Neural progenitor cell (in vitro differentiated cells): ENCODE measurements at regions not wholly inside any gene's neighbourhood (a gene's known extent, or its start where the extent isn't known, plus 50 kb on each side); places are given as distances from the start of the nearest gene placed in this dataset.

Experiments
- DNase-seq: peaks from one replicate; pipeline ENCODE4 v3.0.0-alpha.2; 2016; ENCODE audit warnings: low spot score
- H2AFZ ChIP-seq: fragments of 200-600 bp; sonication (generic); replicated peaks from 2 replicates; pipeline ENCODE4 v1.6.1; 2016; ENCODE audit warnings: antibody characterized with exemption
- H3F3A ChIP-seq: fragments of 200-600 bp; sonication (generic); 2 replicates; pipeline ENCODE4 v1.6.1; 2016; ENCODE audit warnings: antibody characterized with exemption, low read depth
- H3K27ac ChIP-seq: fragments of 200-600 bp; sonication (generic); 2 replicates; pipeline ENCODE4 v1.5.1; 2016; ENCODE audit warnings: mild to moderate bottlenecking
- H3K27me3 ChIP-seq: fragments of 200-600 bp; sonication (generic); 2 replicates; pipeline ENCODE4 v1.6.1; 2016; ENCODE audit warnings: mild to moderate bottlenecking, moderate library complexity
- H3K36me3 ChIP-seq: fragments of 200-600 bp; sonication (generic); 2 replicates; pipeline ENCODE4 v1.5.1; 2016
- H3K4me1 ChIP-seq: fragments of 200-600 bp; sonication (generic); 2 replicates; pipeline ENCODE4 v1.6.1; 2016; ENCODE audit warnings: mixed run types
- H3K4me2 ChIP-seq: fragments of 200-600 bp; sonication (generic); 2 replicates; pipeline ENCODE4 v1.6.1; 2016
- H3K4me3 ChIP-seq: fragments of 200-600 bp; sonication (generic); 2 replicates; pipeline ENCODE4 v1.5.1; 2016
- H3K79me2 ChIP-seq: fragments of 200-600 bp; sonication (generic); 2 replicates; pipeline ENCODE4 v1.6.1; 2016; ENCODE audit warnings: low read depth
- H3K9ac ChIP-seq: fragments of 200-600 bp; sonication (generic); 2 replicates; pipeline ENCODE4 v1.6.1; 2016
- H3K9me3 ChIP-seq: fragments of 200-600 bp; sonication (generic); 2 replicates; pipeline ENCODE4 v1.5.1; 2016; ENCODE audit warnings: low read depth
- H4K20me1 ChIP-seq: fragments of 200-600 bp; sonication (generic); 2 replicates; pipeline ENCODE4 v1.6.1; 2016; ENCODE audit warnings: low read depth
- H3K27ac Mint-ChIP-seq: 3 replicates; pipeline ENCODE4 v1.8.0; 2021; ENCODE audit warnings: mixed read lengths
- H3K27me3 Mint-ChIP-seq: 2 replicates; pipeline ENCODE4 v1.8.0; 2022; ENCODE audit warnings: low read depth, mild to moderate bottlenecking, inconsistent platforms, moderate library complexity, mixed read lengths; ENCODE audit not compliant: insufficient read depth
- H3K36me3 Mint-ChIP-seq: 3 replicates; pipeline ENCODE4 v1.8.0; 2021; ENCODE audit warnings: mixed read lengths
- H3K4me1 Mint-ChIP-seq: 3 replicates; pipeline ENCODE4 v1.8.0; 2021; ENCODE audit warnings: mixed read lengths
- H3K4me3 Mint-ChIP-seq: 3 replicates; pipeline ENCODE4 v1.8.0; 2021; ENCODE audit warnings: mild to moderate bottlenecking, moderate library complexity, mixed read lengths
- H3K9me3 Mint-ChIP-seq: 3 replicates; pipeline ENCODE4 v1.8.0; 2020; ENCODE audit warnings: mixed read lengths
- EZH2 ChIP-seq: fragments of 200-600 bp; sonication (generic); IDR thresholded peaks from 2 replicates; pipeline ENCODE4 v1.6.1; 2017; ENCODE audit warnings: antibody characterized with exemption, mild to moderate bottlenecking, moderate library complexity
- EZH2phosphoT487 ChIP-seq: fragments of 200-600 bp; sonication (generic); IDR thresholded peaks from 2 replicates; pipeline ENCODE4 v1.6.1; 2017; ENCODE audit warnings: antibody characterized with exemption
- TF ChIP-seq, protein P1 (sequence below): fragments of 200-600 bp; sonication (generic); IDR thresholded peaks from 2 replicates; pipeline ENCODE4 v1.5.1; 2017; ENCODE audit warnings: antibody characterized with exemption, mild to moderate bottlenecking

DNA sequence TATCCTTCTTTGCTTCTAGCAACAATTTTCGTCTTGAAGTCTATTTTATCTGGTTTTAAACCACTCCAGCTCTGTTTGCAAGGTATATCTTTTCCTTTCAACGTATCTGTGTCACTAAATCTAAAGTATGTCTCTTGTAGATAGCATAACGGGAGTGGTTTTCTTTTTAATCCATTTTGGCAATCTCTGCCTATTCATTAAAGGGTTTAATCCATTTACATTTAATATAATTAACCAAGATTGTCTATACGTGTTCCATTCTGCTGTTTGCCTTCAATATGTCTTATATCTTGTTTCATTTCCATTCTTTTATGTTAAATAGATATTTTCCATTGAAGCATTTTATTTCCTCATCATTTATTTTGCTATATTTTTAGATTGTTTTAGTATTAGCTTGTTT lies 587.9 kb downstream of the C6orf118 start:
- Mint-ChIP-seq H3K4me3 (no peak overlapping the region), H3K27ac (no peak overlapping the region), H3K36me3 (no peaks in the 10 kb centered on the region), H3K4me1 (no peaks in the 10 kb centered on the region), H3K9me3 (peaks cover 20% of the 10 kb centered on the region), H3K27me3 (no peaks in the 10 kb centered on the region)
- Histone ChIP-seq H2AFZ (no peak overlapping the region), H3K4me2 (no peak overlapping the region), H3K9me3 (peaks cover 15% of the 10 kb centered on the region), H3K27ac (no peak overlapping the region), H3K4me1 (no peaks in the 10 kb centered on the region), H3K27me3 (no peaks in the 10 kb centered on the region), H3K36me3 (no peaks in the 10 kb centered on the region), H4K20me1 (no peaks in the 10 kb centered on the region), H3K4me3 (no peak overlapping the region), H3K9ac (no peak overlapping the region), H3K79me2 (no peaks in the 10 kb centered on the region), H3F3A (no peaks in the 10 kb centered on the region)
- TF ChIP-seq, protein P1, sequence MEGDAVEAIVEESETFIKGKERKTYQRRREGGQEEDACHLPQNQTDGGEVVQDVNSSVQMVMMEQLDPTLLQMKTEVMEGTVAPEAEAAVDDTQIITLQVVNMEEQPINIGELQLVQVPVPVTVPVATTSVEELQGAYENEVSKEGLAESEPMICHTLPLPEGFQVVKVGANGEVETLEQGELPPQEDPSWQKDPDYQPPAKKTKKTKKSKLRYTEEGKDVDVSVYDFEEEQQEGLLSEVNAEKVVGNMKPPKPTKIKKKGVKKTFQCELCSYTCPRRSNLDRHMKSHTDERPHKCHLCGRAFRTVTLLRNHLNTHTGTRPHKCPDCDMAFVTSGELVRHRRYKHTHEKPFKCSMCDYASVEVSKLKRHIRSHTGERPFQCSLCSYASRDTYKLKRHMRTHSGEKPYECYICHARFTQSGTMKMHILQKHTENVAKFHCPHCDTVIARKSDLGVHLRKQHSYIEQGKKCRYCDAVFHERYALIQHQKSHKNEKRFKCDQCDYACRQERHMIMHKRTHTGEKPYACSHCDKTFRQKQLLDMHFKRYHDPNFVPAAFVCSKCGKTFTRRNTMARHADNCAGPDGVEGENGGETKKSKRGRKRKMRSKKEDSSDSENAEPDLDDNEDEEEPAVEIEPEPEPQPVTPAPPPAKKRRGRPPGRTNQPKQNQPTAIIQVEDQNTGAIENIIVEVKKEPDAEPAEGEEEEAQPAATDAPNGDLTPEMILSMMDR = no peak
- TF ChIP-seq EZH2phosphoT487 (no peak), EZH2 (no peak)
- DNase-seq = no peak

DNA sequence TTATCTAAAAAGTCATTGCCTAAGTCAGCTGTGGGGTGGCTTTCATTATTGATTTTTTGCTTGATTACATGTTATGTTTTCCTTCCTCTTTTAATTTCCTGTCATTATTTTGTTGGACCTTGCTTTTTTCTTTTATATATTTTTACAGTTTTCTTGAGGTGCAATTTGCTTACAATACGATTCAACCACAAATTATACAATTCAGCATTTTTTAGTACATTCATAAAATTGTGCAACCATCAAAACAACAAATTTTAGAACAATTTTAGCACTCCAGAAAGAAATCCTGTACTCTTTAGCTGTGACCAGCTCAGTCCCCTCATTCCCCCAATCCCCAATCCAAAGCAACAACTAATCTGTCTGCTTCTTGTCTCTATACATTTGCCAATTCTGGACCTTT lies 608.9 kb downstream of the C6orf118 start:
- Histone ChIP-seq H3F3A (no peaks in the 10 kb centered on the region), H3K4me1 (no peaks in the 10 kb centered on the region), H3K27me3 (no peaks in the 10 kb centered on the region), H4K20me1 (no peaks in the 10 kb centered on the region), H3K9ac (no peak overlapping the region), H3K36me3 (no peaks in the 10 kb centered on the region), H3K9me3 (peaks cover 4% of the 10 kb centered on the region), H3K79me2 (no peaks in the 10 kb centered on the region), H3K27ac (no peak overlapping the region), H3K4me3 (no peak overlapping the region), H2AFZ (no peak overlapping the region), H3K4me2 (no peak overlapping the region)
- Mint-ChIP-seq H3K27me3 (no peaks in the 10 kb centered on the region), H3K4me3 (no peak overlapping the region), H3K4me1 (peaks cover 5% of the 10 kb centered on the region), H3K27ac (no peak overlapping the region), H3K36me3 (peaks cover 6% of the 10 kb centered on the region), H3K9me3 (peaks cover 8% of the 10 kb centered on the region)
- TF ChIP-seq, protein P1 = no peak
- DNase-seq = no peak

DNA sequence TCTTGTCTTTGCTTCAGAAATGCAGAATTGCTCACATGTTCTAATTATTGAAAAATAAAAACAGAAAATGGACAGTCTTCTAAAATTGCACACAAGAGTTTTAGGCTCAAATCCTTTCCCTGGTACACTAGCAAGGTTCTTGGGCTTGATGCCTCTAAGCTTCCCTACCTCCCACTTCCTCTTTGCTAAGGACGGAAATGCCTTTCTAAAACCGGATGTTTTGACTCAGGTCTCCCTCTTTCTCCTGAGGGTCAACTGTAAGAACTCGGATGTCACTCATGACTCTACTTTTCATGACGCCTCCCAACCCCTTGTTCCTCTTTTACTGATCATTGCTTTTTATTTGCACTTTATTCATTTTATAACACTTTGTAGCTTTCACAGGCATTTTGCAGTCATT lies 613.5 kb downstream of the C6orf118 start:
- Histone ChIP-seq H3K27me3 (no peaks in the 10 kb centered on the region), H3K9ac (no peak overlapping the region), H3K79me2 (no peaks in the 10 kb centered on the region), H3K4me2 (no peak overlapping the region), H3K36me3 (no peaks in the 10 kb centered on the region), H3K4me1 (peaks cover 27% of the 10 kb centered on the region), H3K27ac (no peak overlapping the region), H3K4me3 (no peak overlapping the region), H2AFZ (no peak overlapping the region), H3K9me3 (peaks cover 4% of the 10 kb centered on the region), H4K20me1 (no peaks in the 10 kb centered on the region), H3F3A (peaks cover 27% of the 10 kb centered on the region)
- Mint-ChIP-seq H3K4me1 (peaks cover 33% of the 10 kb centered on the region), H3K9me3 (peaks cover 5% of the 10 kb centered on the region), H3K36me3 (peaks cover 6% of the 10 kb centered on the region), H3K4me3 (no peak overlapping the region), H3K27me3 (no peaks in the 10 kb centered on the region), H3K27ac (no peak overlapping the region)
- DNase-seq = no peak
- TF ChIP-seq EZH2 (no peak), EZH2phosphoT487 (no peak)
- TF ChIP-seq, protein P1 = no peak

DNA sequence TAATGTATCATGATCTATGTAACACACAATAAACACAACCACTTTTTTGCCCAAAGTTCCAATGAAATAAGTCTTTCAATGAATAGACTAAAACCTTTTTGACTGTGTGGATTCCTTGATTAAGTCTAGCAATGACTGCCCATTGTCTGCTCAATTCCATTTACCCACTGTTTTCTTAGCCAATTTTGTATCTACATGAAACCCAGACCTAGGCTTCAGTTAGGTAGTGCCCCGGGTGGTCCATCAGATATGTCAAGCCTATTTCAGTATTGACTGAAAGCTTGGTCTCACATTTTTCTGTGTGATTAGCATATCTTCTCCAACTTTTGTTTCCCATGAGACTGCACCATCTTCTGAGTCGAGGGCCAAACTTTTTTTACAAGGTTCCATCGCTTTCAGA lies 615.0 kb downstream of the C6orf118 start:
- no peak overlapping the region for H2AFZ ChIP-seq
- peaks cover 27% of the 10 kb centered on the region for H3F3A ChIP-seq
- no peak overlapping the region for H3K4me3 Mint-ChIP-seq
- no peaks in the 10 kb centered on the region for H3K27me3 ChIP-seq
- H3K27ac Mint-ChIP-seq = peak overlapping the region; percentile 72
- TF ChIP-seq EZH2phosphoT487 (no peak), EZH2 (no peak)
- TF ChIP-seq, protein P1 = no peak
- H4K20me1 ChIP-seq = no peaks in the 10 kb centered on the region
- no peak overlapping the region for H3K9ac ChIP-seq
- peak overlapping the region; percentile 73 for H3K27ac ChIP-seq
- peaks cover 9% of the 10 kb centered on the region for H3K9me3 Mint-ChIP-seq
- no peaks in the 10 kb centered on the region for H3K79me2 ChIP-seq
- no peaks in the 10 kb centered on the region for H3K9me3 ChIP-seq
- peaks cover 27% of the 10 kb centered on the region for H3K4me1 ChIP-seq
- peaks cover 33% of the 10 kb centered on the region for H3K4me1 Mint-ChIP-seq
- H3K4me2 ChIP-seq = peak overlapping the region; percentile 63
- DNase-seq = peak; percentile 6
- no peaks in the 10 kb centered on the region for H3K27me3 Mint-ChIP-seq
- H3K36me3 ChIP-seq = no peaks in the 10 kb centered on the region
- peak overlapping the region; percentile 19 for H3K4me3 ChIP-seq
- H3K36me3 Mint-ChIP-seq = peaks cover 6% of the 10 kb centered on the region
